ENCODE measurements at regions not wholly inside any gene's neighbourhood (a gene's known extent, or its start where the extent isn't known, plus 50 kb on each side); places are given as distances from the start of the nearest gene placed in this dataset.

DNA sequence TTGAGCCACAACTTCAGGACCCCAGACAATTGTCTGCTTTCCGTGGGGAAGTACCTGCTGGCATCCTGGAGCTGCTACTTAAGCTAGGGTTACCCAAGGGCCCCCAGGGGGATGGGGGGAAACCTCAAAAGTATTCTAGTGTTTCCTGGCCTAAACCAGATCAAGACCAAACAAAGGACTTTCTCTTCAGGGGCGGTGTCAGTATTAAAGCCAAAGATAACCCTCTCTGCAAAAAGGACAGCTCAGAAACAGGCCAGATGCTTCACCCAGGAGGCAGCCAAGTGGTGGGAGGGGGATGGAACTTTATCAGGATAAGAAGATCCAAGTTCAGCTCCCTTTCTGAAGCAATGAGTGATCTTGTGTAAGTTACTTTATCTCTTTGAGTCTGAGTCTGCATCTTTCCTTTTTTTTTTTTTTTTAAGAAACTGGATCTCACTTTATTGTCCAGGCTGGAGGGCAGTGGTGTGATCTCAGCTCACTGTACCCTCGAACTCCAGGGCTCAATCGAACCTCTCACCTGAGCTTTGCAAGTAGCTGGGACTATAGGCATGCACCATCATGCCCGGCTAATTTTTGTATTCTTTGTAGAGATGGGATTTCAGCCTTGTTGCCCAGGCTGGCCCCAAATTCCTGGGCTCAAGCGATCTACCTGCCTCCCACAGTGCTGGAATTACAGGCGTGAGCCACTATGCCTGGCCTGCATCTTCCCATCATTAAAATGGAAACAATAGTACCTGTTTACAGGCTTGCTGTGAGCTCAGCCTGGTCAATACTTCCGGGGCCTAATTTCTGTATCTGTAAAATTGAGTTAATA lies 151.8 kb upstream of the PTPRM start:
- H3K36me3 ChIP-seq (ENCODE audit: insufficient read depth, low read length): no peaks in the 10 kb centered on the region
- Mint-ChIP-seq H3K27me3 (no peaks in the 10 kb centered on the region), H3K4me3 (no peak overlapping the region), H3K4me1 (ENCODE audit: low read depth) (no peaks in the 10 kb centered on the region), H3K9me3 (no peaks in the 10 kb centered on the region), H3K27ac (no peak overlapping the region), H3K36me3 (ENCODE audit: low read depth) (no peaks in the 10 kb centered on the region)
- intact Hi-C loops (cut with DNase I, micrococcal nuclease): no loop called here
- CTCF ChIA-PET: interaction anchor here (0.6 kb wide), 1 partner anchor 841 kb away, joined by 4 read pairs; no protein-coding TSS in a partner anchor
- no peaks in the 10 kb centered on the region for H3K27me3 ChIP-seq (ENCODE audit: control insufficient read depth in 1 of 2, insufficient read depth in 2 of 2, low read length in 2 of 2)
- H3K4me1 ChIP-seq (ENCODE audit: insufficient read depth, low read length): no peaks in the 10 kb centered on the region
- H3K4me3 ChIP-seq (ENCODE audit: low read length): no peak overlapping the region
- ATAC-seq (ENCODE audit: poor library complexity) (no peak), DNase-seq (no peak)
- H3K9me3 ChIP-seq (ENCODE audit: control insufficient read depth in 1 of 2, insufficient read depth in 1 of 2, low read length in 2 of 2): peaks cover 0 to 18% of the 10 kb centered on the region in 2 experiments
- no peak overlapping the region for H3K27ac ChIP-seq (ENCODE audit: low read depth in 1 of 2, low read length in 2 of 2)
- POLR2A ChIA-PET: no interaction called here
- TF ChIP-seq, protein P1, sequence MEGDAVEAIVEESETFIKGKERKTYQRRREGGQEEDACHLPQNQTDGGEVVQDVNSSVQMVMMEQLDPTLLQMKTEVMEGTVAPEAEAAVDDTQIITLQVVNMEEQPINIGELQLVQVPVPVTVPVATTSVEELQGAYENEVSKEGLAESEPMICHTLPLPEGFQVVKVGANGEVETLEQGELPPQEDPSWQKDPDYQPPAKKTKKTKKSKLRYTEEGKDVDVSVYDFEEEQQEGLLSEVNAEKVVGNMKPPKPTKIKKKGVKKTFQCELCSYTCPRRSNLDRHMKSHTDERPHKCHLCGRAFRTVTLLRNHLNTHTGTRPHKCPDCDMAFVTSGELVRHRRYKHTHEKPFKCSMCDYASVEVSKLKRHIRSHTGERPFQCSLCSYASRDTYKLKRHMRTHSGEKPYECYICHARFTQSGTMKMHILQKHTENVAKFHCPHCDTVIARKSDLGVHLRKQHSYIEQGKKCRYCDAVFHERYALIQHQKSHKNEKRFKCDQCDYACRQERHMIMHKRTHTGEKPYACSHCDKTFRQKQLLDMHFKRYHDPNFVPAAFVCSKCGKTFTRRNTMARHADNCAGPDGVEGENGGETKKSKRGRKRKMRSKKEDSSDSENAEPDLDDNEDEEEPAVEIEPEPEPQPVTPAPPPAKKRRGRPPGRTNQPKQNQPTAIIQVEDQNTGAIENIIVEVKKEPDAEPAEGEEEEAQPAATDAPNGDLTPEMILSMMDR (IDR thresholded peaks at IDR 0.05): no peak

DNA sequence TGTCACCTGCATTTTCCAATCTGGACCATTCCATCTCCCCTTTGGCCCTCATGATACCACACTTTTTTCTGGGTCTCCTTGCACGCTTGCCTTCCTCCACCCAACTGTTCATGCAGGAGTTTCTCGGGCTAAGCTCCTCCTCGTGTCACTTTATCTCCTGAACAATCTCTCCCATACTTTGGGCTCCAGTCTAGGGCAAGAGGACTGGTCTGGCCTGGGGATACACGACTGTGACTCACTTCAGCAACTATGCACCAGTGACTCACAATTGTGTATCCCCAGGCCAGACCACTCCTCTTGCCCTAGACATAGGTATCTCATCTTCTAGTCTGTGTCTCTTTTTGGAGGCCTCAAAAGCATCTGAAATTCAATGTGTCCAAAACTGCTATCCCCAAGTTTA lies 149.4 kb upstream of the PTPRM start:
- TF ChIP-seq, protein P1 (IDR thresholded peaks at IDR 0.05): no peak
- DNase-seq: no peak
- H3K9me3 ChIP-seq (ENCODE audit: control insufficient read depth in 1 of 2, insufficient read depth in 1 of 2, low read length in 2 of 2): peaks cover 0 to 9% of the 10 kb centered on the region in 2 experiments
- no peak overlapping the region for H3K27ac ChIP-seq (ENCODE audit: low read depth in 1 of 2, low read length in 2 of 2)
- no peaks in the 10 kb centered on the region for H3K36me3 ChIP-seq (ENCODE audit: insufficient read depth, low read length)
- intact Hi-C loops (cut with DNase I, micrococcal nuclease): no loop called here
- ATAC-seq (ENCODE audit: poor library complexity): no peak
- H3K4me1 ChIP-seq (ENCODE audit: insufficient read depth, low read length): no peaks in the 10 kb centered on the region
- Mint-ChIP-seq H3K4me3 (no peak overlapping the region), H3K27ac (no peak overlapping the region), H3K9me3 (no peaks in the 10 kb centered on the region), H3K27me3 (no peaks in the 10 kb centered on the region), H3K36me3 (ENCODE audit: low read depth) (no peaks in the 10 kb centered on the region), H3K4me1 (ENCODE audit: low read depth) (no peaks in the 10 kb centered on the region)
- no peaks in the 10 kb centered on the region for H3K27me3 ChIP-seq (ENCODE audit: control insufficient read depth in 1 of 2, insufficient read depth in 2 of 2, low read length in 2 of 2)
- ChIA-PET POLR2A (no interaction called here), CTCF (no interaction called here)
- H3K4me3 ChIP-seq (ENCODE audit: low read length): no peak overlapping the region

DNA sequence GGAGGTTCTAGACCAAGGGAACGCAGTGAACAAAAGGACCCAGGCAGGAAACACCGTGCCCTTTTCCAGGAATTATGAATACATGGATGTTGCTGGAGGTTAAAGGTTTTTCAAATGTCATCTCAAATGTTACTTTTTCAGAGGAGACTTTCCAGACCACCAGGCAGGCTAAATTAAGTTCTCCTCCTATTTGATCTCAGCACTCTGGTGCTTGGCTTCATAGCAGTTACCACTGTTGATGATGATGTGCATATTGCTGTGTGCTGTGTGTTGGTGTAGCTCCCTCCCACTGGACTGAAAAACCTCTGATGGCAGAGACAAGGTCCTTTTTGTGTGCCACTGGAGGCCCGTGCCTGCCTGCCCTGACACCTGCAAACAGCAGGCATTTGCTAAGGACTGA lies 137.3 kb upstream of the PTPRM start:
- Mint-ChIP-seq H3K4me1 (ENCODE audit: low read depth) (no peaks in the 10 kb centered on the region), H3K4me3 (no peak overlapping the region), H3K36me3 (ENCODE audit: low read depth) (no peaks in the 10 kb centered on the region), H3K9me3 (no peaks in the 10 kb centered on the region), H3K27ac (no peak overlapping the region), H3K27me3 (no peaks in the 10 kb centered on the region)
- ChIA-PET CTCF (no interaction called here), POLR2A (no interaction called here)
- no peaks in the 10 kb centered on the region for H3K4me1 ChIP-seq (ENCODE audit: insufficient read depth, low read length)
- H3K36me3 ChIP-seq (ENCODE audit: insufficient read depth, low read length): no peaks in the 10 kb centered on the region
- H3K27ac ChIP-seq (ENCODE audit: low read depth in 1 of 2, low read length in 2 of 2): no peak overlapping the region
- H3K27me3 ChIP-seq (ENCODE audit: control insufficient read depth in 1 of 2, insufficient read depth in 2 of 2, low read length in 2 of 2): no peaks in the 10 kb centered on the region
- TF ChIP-seq, protein P1 (IDR thresholded peaks at IDR 0.05): no peak
- H3K4me3 ChIP-seq (ENCODE audit: low read length): no peak overlapping the region
- ATAC-seq (ENCODE audit: poor library complexity) (no peak), DNase-seq (no peak)
- intact Hi-C loops (cut with DNase I, micrococcal nuclease): no loop called here
- peaks cover 0 to 13% of the 10 kb centered on the region in 2 experiments for H3K9me3 ChIP-seq (ENCODE audit: control insufficient read depth in 1 of 2, insufficient read depth in 1 of 2, low read length in 2 of 2)

Data from CD4-positive, alpha-beta T cell (primary cell).